ENCODE measurements at regions not wholly inside any gene's neighbourhood (a gene's known extent, or its start where the extent isn't known, plus 50 kb on each side); places are given as distances from the start of the nearest gene placed in this dataset.
"Not testable (repeated sequence)": the region's sequence is repeated elsewhere in the genome, so short reads cannot be mapped to it uniquely, and the experiment has no call there.

DNA sequence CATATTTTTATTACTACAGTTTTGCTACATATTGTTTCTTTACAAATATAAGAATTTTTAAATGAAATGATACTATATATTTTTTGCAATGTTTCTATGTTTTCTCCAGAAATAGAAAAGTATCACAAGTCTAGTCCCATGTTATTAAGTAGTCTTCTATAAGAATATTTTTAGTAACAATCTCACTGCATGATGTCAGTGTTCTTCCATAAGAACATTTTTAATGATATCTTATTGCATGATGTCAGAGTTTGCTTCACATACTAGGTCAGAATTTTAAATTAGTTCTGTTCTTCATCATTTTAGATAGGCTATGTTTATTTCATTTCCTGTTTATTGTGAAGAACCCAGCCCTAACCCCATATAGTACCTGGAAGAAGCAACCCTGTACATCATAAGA is 265.3 kb upstream of the IL12A start:
- no peak for DNase-seq (ENCODE audit: low read depth in 2 of 2)

DNA sequence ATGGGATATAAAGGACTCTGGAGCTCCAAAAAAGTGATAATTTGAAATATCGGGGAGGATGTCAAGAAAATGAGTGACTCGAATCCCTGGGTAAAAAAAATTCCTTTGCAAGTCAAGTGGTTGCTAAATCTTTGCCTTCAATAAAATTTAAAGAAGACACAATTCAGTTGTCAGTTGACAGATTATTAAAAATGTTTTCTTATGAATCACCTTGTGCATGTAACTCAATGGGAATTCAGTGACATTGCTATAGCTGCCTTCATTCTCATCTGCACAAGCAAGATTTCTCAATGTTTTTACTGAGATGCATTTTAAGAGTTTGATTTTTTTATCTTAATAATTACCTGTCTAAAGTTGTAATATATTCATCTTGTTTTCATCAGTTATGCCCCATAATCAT is 264.0 kb upstream of the IL12A start:
- DNase-seq (ENCODE audit: low read depth in 2 of 2) = no peak

DNA sequence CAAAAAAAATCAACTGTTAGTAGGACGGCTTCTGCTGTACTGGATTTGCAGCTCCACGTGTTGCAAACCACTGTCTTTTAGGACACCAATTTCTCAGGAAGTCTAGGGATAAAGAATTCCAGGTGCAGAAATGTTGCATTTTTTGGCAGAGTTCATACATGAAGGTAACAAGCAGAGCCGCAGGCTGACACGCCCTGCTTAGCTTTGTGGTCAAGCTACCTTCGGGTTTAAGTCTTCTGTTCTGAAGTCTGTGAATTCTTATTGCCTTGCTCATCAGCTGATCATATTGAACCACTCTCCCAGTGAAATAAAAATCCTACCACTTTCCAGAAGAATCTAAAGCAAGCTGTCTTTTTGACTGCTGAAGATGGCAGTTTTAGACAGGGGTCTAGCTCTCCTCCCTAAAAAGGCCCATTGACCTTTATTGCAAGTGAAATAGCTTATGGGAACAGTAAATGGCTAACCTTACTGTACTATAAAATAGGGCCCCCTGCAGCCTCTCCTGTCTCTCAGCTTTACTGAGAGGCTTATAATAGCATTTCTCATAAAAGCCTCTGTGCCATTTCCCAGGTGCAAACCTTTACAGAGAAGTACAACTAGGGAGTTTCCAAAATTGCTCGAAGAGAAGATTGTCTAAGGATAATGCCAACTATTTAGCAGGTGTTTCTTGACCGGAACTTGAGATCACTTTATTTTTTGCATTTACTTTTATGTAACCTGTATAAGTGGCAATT is 262.2 kb upstream of the IL12A start:
- no peak for DNase-seq (ENCODE audit: low read depth in 2 of 2)

DNA sequence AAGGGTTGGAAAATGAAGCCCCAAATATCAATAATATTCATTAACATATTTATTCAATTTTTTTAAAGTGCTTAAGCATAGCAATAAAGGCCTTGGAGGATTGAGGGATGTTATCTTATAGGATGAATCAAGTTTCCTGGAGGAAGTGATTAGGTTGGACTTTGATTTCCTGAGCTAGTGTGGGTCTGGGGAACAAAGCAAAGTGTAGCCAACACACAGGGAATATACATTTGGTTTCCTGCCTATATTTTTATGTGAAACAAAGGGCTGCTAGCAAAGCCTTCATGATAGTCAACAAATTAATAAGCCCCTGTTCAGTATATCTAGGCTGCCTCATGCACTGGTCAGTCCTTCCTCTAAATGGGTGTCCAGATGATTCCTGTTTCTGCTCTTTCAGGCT is 261.1 kb upstream of the IL12A start:
- no peak for DNase-seq (ENCODE audit: low read depth in 2 of 2)

DNA sequence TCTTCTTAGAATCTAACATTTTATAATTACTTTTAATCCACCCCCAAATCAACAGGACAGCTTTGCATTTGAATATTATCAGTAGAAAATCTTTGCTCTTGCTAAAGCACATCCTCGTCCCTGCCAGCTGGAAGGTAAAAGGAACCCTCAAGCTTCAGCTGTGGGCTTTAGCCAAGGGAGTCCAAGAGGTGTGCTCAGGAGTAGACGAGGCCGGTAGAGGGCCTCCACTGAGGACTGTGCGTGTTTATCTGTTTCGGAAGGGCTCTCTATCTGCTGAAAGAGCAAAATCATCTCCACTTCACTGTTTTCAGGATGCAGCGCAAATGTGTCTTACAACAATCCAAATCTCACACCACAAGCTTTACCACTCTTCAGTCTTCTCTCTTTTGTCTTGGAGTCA is 257.4 kb upstream of the IL12A start:
- no peak for DNase-seq (ENCODE audit: low read depth in 2 of 2)

DNA sequence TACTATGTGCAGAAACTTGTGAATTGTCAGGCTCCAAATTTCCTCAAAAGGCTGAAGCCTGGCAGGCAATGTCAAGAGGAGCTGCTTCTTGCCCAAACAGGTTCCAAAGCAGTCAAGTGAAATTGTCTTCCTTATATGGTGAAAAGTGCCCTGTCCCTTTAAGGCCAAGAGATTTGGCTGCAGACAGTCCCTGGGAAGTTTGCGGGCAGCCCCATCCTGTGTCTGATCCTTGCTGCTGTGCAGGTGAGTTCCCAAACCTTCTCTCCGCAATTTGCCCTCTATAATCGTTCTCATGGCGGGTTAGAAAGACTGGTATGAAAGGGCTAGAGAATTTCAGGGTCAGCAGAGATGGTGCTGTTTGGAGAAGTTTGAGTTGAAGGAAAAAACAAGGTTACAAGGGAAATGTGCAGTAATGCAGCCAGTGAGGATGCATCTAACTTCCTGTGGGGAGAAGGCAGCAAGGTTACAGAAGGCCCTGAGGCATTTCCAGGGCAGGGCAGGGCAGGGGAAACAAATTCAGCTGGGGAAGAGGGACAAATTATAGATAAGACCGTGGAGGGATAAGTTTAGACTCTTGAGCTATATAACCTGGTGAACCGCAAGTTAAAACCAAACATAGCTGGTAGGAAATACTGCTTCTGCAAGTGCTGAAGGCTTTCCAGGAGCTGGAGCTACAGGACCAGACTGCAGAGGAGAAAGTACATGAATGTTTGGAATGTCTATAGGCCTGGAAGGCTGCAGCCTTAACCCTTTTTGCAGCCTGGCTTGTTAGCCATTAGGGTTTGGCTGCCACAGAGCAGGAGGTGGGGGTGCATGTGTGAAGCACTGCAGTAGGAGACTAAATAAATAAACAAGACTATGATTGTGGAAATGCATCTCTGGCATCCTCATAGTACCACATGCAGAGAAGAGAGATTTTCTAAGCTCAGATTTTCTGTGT is 256.2 kb upstream of the IL12A start:
- no peak for DNase-seq (ENCODE audit: low read depth in 2 of 2)

DNA sequence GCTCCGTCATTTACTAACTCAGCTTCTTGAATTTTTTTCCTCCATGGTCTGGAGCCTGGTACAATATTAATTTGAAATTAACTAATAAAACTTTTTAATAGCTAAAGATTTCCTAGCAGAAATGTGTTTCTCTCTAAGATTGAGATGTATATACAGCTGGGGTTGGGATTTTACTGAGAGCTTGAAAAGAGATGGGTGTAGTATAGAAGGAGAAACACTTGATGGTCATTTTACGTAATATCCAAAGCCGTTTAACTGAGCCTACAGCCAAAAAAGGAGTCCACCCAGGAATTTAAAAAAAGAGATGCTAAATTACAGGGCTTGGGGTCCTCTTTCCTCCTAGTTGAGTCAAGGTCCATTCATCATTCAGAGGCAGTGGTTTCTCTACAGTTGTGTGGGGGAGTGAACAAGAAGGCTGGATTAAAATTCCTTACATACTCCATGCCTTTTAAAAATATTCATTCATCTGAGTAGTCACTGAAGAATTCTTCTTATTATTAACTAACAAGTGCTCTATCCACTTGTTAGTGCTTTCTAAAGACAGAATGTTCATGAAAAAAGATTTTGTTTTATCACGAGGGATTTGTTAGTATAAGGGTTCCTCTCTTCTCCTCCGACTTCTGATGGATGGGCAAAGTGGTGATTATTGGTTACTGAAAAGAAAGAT is 255.3 kb upstream of the IL12A start:
- DNase-seq (ENCODE audit: low read depth in 2 of 2) = no peak

DNA sequence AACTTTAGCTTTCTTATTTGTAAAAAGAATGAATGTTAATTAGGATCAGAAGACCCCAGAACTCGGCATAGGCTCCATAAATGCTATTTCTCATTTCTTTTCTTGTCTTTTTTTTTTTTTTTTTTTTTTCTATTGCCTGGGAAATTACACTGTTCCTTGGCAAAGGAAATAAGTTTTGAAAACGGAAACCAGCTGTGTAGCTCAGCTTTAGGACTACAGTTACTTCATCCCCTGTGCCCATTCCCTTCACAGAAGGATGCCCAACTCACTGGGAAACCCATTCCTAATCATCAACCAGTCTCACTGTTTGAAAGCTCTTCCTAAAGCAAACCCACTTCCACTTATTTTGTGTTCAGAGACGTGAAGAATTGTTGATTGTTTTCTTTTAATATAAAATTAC is 254.0 kb upstream of the IL12A start:
- DNase-seq (ENCODE audit: low read depth in 2 of 2) = no peak

DNA sequence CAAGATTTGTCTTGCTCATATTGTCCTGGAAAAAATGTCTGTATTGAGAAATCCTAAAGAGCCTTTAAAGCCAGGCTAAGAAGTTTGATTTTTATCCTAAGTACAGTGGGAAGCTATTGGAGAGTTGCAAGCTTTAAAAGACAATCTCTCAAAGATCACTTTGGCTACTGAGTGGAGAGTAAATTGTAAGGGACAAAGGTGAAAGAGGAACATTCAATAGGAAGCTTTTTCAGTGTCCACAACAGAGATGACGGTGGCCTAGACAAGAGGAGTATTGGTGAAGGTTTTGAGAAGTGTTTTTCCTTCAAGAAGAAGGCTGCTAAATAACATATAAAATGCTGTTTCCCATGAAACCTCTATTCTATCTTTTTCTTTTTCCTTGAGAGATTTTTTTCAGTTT is 249.5 kb upstream of the IL12A start:
- no peak for DNase-seq (ENCODE audit: low read depth in 2 of 2)

DNA sequence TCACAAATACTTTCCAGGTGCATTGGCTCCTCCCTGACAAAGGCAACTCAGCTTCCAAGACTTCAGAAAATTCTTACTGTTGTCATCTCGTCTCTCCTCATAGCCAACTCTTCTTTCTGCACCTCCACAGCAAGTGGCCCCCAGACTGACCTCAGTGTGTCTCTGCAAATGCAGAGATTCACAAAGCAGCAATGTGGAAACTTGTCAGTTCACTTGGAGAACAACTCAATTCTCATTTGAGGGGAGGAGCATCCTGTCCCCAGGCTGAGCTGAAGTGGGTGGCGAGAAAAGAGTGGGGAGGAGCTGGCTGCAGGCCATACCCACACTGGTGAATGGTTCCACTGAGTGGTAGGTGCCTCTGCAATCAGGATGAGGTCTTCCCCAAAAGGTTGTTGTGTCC is 248.7 kb upstream of the IL12A start:
- DNase-seq (ENCODE audit: low read depth in 2 of 2) = no peak

DNA sequence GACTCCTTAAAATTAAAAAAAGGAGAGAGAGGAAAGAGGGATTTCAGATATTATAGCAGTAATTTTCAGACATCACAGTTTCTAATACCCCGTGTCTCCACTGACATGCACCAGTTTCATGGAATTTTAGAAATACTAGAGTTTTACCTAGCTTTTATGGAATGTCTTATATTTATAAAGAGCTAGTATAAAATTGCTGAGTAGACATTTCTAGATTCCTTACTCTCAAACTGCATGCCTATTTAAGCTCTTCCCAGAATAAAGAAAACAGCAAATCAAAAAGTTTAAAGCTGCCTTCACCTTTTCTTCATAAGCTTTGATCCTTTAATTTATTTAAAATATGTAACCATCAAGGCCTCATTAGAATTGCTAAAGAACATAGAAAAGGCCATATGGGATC is 247.4 kb upstream of the IL12A start:
- DNase-seq (ENCODE audit: low read depth in 2 of 2) = no peak

DNA sequence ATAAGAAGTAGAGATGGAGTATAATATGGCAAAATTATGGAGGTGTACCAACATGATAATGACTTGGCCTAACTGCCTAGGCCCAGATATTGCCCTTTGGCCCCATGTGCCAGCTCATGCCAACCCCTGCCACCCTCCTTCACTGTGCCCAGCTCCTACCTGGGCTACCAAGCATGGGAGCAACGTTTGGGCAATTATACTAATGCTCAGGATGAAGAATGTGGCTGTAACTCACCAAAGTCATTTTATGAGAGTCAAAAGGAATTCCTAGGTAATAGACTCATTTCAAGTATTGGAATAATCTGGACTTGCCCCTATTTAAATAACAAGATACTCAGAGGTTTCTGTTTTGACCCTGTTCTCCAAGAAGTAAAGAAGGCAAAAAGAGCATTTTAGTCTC is 240.2 kb upstream of the IL12A start:
- no peak for DNase-seq (ENCODE audit: low read depth in 2 of 2)

DNA sequence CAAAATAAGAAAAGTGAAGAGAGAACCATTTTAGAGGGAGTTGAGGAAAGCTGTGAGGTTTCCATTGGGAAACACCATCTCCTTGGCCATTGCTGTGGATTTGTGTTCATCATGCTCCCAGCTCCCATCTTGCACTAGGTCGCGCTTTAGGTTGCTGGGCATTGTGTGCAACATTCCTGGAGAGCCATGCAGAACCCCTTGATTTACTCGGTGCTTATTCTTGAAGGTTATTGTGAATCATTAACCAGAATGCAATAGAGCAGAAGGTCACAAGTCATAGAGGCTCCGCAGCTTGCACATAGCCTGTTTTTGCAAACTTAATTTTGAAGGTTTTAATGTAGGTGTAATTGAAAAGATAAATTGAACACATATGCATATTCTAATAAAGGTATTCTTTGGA is 239.2 kb upstream of the IL12A start:
- DNase-seq (ENCODE audit: low read depth in 2 of 2) = no peak

DNA sequence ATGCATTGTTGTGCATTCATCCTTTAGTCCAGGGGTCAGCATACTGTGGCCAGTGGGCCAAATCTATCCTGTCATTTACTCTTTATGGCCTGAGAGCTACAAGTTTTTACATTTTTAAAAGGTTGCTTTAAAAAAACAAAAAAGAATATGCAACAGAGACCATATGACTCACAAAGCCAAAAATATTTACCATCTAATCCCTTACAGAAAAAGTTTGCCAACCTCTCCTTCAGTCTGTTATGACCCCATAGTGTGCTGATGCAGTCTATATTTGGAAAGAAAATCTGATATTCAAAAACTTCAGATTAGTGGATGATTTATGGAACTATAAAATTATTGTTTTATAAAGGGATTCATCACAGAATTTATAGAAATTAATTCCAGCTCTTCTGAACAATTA is 237.5 kb upstream of the IL12A start:
- DNase-seq (ENCODE audit: low read depth in 2 of 2) = no peak

DNA sequence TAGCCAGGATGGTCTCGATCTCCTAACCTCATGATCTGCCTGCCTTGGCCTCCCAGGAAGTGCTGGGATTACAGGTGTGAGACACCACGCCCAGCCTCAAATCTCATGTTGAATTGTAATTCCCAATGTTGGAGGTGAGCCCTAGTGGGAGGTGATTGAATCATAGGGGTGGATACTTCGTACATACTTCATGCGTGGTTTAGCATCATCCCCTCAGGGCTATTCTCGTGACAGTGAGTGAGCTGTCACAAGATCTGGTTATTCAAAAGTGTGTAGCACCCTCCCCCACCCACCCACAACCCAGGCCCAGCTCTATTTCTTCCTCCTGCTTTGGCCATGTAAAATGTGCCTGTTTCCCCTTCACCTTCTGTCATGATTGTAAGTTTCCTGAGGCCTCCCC is 236.9 kb upstream of the IL12A start:
- DNase-seq (ENCODE audit: low read depth in 2 of 2) = no peak

DNA sequence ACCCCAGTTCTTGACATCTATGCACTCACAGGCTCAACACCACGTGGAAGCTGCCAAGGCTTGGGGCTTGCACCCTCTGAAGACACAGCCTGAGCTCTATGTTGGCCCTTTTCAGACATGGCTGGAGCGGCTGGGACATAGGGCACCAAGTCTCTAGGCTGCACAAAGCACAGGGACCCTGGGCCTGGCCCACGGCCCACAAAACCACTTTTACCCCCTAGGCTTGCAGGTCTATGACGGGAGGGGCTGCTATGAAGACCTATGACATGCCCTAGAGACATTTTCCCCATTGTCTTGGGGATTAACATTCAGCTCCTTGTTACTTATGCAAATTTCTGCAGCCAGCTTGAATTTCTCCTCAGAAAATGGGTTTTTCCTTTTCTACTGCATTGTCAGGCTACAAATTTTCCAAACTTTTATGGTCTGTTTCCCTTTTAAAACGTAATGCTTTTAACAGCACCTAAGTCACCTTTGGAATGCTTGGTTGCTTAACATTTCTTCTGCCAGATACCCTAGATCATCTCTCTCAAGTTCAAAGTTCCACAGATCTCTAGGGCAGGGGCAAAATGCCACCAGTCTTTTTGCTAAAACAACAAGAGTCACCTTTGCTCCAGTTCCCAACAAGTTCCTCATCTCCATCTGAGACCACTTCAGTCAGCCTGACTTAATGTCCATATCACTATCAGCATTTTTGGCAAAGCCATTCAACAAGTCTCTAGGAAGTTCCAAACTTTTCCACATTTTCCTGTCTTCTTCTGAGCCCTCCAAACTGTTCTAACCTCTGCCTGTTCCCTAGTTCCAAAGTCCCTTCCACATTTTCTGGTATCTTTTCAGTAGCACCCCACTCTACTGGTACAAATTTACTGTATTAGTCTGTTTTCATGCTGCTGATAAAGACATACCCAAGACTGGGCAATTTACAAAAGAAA is 232.1 kb upstream of the IL12A start:
- not testable (repeated sequence) for DNase-seq (ENCODE audit: low read depth in 2 of 2)

DNA sequence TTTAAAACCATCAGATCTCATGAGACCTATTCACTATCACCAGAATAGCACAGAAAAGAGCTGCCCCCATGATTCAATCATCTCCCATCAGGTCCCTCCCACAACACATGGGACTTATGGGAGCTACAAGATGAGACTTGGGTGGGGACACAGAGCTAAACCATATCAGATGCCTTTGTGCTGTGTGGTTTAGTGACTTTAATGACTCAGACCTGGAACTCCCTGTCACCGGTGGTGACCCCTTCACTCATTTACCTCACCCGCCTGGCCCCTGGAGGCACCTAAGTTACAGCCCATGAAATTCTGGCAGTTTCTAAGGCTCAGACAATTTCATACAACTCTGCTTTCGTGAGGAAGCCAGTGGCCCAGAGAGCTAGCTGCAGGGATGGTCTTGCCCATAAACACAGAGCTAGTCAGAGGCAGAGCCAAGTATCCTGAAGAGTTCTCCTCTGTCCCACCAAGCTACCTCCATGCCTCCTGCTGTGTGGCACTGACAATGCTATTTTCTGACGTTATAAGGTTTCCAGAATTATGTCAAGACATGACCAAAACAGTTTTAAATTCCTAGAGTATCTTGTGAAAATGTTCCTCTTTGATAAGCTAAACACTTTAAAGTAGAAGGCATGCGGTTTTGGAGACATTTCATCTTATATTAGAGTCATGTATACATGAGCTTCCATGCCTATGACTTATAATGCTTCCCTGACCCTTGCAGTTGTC is 231.1 kb upstream of the IL12A start:
- DNase-seq (ENCODE audit: low read depth in 2 of 2) = no peak

DNA sequence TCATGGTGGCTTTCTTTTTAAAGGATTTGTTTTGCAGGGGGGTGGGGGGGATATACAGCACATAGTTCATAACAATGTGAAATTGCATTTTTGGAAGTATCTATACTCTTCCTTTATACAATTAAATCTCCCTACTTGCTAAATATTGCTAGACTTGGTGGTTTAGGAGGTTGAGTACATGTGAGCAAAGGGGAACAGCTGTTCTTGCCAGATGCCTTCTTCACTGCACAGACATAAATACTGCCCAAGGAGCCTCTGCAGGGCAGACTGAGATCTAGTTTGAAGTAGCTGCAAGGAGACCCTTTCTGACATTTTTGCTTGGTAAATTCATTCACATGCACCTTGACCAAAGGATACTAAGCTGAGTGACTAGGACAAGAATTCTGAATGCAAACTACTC is 228.6 kb upstream of the IL12A start:
- DNase-seq (ENCODE audit: low read depth in 2 of 2) = no peak

DNA sequence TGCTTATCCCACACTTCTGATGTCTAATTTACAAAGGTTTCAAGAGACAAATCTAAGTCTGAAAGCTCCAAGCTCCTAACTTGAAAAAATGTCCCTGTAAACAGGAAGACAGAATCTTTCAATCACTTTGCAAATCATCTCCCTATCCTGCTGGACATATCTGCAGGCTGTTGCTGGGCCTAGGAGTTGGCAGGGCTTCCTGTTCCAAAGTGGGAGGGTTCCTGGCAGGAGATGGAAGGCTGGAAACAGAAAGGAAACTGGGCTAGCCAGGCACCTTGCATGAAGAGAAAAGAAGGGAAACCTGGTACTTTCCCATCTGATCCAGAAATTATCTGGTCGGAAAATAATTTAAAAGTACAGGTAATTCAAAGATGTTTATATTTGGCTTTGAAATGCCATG is 227.3 kb upstream of the IL12A start:
- no peak for DNase-seq (ENCODE audit: low read depth in 2 of 2)

DNA sequence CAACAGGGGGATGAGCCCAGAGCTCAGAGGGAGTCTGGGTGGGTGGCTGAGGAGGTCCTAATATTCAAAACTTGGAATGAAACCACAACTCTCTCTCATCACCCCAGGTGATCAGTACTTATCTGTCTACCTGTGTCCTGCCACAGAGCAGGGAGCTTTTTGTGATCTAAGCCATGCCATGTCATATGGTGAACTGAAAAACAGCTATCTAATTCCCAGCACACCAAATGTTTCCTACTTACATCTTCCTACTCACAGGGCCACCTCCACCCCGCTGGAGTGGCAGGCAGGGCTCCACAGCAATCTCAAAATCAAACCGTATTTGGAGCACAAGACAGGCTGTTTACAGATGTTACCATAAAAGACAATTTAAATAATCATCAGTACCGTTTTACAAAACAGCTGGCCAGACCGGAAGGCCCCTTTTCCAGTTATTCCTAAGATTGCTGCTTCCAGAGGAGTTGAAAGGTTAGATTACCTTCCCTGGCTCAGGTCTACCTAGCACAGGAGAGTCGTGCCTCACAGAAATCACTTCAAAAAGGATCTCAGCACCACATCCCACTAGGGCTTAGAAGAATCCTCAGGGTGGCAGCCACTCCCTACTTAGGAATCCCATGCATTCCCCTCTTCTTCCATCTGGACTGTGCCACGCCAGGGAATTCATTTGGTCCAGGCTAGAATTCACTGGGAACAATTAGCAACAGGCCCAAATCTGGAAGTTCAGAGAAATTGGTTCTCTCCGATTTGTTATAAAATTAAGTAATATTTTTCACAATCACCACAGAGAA is 226.6 kb upstream of the IL12A start:
- DNase-seq (ENCODE audit: low read depth in 2 of 2) = no peak
